ENCODE measurements at regions not wholly inside any gene's neighbourhood (a gene's known extent, or its start where the extent isn't known, plus 50 kb on each side); places are given as distances from the start of the nearest gene placed in this dataset.

DNA sequence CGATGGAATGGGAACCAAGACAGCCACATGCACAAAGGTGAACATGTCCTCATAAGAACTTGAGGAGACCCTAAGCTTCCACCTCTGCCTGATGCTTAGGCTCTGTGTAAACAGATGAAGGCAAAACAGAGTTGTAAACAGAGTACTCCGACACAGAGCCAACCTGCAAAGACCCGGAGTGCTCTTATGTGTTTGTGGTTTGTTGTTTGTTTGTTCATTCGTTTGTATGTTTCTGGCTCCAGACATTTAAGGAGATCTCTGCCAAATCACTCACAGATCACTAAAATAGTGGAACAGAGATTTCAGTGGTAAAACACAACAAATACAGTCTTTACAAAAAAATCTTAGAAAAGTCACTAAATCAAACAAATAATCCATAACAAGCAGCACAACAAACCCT, 294.9 kb downstream of the EIPR1 start:
- Mint-ChIP-seq H3K27me3 (ENCODE audit: low read depth) (peaks cover 19% of the 10 kb centered on the region), H3K9me3 (peaks cover 15% of the 10 kb centered on the region), H3K36me3 (no peaks in the 10 kb centered on the region), H3K4me3 (no peak overlapping the region), H3K4me1 (no peaks in the 10 kb centered on the region), H3K27ac (no peak overlapping the region)
- TF ChIP-seq, protein P1, sequence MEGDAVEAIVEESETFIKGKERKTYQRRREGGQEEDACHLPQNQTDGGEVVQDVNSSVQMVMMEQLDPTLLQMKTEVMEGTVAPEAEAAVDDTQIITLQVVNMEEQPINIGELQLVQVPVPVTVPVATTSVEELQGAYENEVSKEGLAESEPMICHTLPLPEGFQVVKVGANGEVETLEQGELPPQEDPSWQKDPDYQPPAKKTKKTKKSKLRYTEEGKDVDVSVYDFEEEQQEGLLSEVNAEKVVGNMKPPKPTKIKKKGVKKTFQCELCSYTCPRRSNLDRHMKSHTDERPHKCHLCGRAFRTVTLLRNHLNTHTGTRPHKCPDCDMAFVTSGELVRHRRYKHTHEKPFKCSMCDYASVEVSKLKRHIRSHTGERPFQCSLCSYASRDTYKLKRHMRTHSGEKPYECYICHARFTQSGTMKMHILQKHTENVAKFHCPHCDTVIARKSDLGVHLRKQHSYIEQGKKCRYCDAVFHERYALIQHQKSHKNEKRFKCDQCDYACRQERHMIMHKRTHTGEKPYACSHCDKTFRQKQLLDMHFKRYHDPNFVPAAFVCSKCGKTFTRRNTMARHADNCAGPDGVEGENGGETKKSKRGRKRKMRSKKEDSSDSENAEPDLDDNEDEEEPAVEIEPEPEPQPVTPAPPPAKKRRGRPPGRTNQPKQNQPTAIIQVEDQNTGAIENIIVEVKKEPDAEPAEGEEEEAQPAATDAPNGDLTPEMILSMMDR (IDR thresholded peaks at IDR 0.05; ENCODE audit: unreplicated experiment), result no peak
- no peak for DNase-seq (ENCODE audit: low spot score in 2 of 2, unreplicated experiment in 2 of 2)

DNA sequence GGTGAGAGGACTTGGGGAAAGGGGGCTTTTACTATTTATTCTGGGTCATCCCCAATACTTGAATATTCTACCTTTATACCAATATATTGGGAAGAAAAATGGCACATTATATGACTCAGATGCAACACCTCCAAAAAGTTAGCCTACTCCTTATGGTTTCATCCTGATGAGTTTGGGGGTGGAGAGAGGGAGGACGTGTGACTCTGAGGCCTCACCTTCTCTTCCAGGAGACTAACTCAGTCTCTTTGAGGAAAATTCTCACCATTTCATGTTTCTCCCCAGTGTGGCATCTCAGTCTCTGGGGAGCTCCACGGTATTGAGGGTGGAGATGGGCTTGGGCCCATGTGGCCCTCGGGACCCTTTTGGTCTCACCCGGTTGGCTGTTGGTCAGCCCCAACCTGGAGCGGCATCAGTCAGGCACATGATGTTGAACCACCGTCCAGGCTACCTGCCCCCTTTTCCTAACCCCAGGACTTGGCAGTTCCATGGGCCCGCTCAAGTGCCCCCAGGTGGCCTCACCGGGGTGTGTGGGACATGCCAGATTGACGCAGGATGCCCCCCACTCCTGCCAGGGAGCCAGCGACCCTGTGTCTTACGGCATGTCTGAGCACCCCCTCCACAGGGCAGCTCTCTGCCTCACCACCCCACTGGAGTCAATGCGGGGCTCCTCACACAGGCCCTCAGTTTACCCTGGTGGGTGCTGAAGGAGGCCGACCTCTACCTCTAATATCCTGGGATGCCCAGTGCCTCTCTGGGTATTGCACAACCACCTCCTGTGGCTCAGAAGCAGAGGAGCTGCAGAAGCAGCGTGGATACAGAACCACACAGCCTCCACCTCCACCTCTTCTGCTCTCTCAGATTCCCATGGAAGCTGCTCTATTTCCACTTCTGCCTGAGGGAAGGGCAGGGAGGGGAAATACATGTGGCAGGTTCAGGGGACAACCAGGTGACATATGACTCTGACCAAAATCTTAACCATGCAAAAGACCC, 297.4 kb downstream of the EIPR1 start:
- Mint-ChIP-seq H3K4me1 (no peaks in the 10 kb centered on the region), H3K4me3 (no peak overlapping the region), H3K27ac (no peak overlapping the region), H3K27me3 (ENCODE audit: low read depth) (peaks cover 19% of the 10 kb centered on the region), H3K36me3 (no peaks in the 10 kb centered on the region), H3K9me3 (peaks cover 10% of the 10 kb centered on the region)
- DNase-seq (ENCODE audit: low spot score in 2 of 2, unreplicated experiment in 2 of 2), result no peak
- TF ChIP-seq, protein P1 (IDR thresholded peaks at IDR 0.05; ENCODE audit: unreplicated experiment), result no peak

DNA sequence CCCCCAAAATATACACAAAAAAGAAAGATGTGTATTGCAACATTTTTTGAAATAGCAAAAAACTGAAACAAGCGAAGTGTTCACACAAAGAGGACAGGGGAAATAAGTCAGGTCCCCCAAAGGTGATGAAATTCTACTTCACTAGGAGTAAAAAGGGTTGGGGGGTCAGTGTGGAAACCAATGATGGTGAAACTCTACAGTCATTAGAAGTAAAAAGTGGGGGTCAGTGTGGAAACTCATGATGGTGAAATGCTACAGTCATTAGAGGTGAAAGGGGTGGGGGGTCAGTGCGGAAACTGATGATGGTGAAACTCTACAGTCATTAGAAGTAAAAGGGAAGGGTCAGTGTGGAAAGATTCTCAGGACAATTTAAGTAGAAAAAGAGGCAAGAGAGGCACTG, 298.2 kb downstream of the EIPR1 start:
- Mint-ChIP-seq H3K36me3 (no peaks in the 10 kb centered on the region), H3K4me3 (no peak overlapping the region), H3K9me3 (peaks cover 8% of the 10 kb centered on the region), H3K27ac (no peak overlapping the region), H3K27me3 (ENCODE audit: low read depth) (peaks cover 19% of the 10 kb centered on the region), H3K4me1 (no peaks in the 10 kb centered on the region)
- TF ChIP-seq, protein P1 (IDR thresholded peaks at IDR 0.05; ENCODE audit: unreplicated experiment), result no peak
- DNase-seq (ENCODE audit: low spot score in 2 of 2, unreplicated experiment in 2 of 2), result no peak

DNA sequence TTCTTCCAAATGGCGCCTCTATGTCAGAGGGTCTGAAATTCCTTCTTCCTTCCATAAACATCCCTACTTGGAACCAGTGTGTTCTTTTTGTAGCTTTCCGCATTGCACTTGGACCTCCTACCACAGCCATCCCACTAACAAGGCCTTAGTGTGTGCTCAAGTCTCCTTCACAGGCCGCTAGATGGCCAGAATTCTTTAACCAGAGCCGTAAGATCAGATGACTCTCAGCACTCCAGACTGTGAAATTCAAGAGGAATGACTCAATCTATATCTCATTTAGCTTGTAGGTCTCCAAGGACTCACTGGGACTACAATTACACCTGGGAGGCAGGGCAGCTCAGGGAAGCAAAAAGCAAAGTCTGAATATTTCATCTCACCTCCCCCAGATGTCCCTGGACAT, 298.9 kb downstream of the EIPR1 start:
- Mint-ChIP-seq H3K4me1 (no peaks in the 10 kb centered on the region), H3K4me3 (no peak overlapping the region), H3K27me3 (ENCODE audit: low read depth) (peaks cover 19% of the 10 kb centered on the region), H3K9me3 (peaks cover 5% of the 10 kb centered on the region), H3K27ac (no peak overlapping the region), H3K36me3 (no peaks in the 10 kb centered on the region)
- TF ChIP-seq, protein P1 (IDR thresholded peaks at IDR 0.05; ENCODE audit: unreplicated experiment), result no peak
- DNase-seq (ENCODE audit: low spot score in 2 of 2, unreplicated experiment in 2 of 2), result no peak

DNA sequence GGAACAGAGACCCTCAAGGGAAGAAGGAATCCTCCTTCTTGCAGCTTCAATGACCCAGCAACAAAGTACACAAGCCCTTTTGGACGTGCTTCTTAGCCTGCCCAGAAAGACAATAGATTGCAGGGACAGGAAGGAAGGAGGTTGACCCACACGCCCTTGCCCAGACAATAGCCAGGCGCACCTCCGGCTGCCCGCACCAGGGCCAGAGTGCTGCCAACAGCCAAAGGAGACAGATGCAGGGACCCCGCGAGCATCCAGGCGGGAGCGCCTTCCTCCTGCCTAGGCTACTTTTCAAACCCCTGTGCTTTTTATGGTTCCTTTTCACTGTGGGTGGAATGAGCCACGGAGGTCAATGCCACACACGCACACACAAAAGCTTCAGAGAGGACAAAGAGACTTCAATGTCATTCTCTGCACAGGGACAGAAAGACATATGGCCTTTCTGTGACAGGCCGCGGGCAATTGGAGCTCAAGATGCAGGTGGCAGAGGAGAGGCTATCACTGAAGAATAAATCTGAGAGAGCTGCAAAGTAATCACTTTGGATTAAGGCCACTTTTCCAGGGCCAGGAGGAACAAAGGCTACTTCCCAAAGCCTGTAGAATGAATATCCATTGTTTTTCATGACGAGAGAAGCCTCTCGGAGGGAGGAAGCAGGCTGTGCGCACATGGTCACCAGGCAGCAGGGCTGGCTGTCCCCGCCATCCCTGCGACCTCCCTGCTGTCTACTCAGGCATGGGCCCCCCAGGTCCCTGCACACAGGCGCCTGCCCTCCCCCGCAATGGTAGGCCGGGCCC, 300.6 kb downstream of the EIPR1 start:
- H3K36me3 Mint-ChIP-seq, result no peaks in the 10 kb centered on the region
- H3K27me3 Mint-ChIP-seq (ENCODE audit: low read depth), result peaks cover 17% of the 10 kb centered on the region
- no peak for DNase-seq (ENCODE audit: low spot score in 2 of 2, unreplicated experiment in 2 of 2)
- H3K4me1 Mint-ChIP-seq, result no peaks in the 10 kb centered on the region
- H3K27ac Mint-ChIP-seq, result no peak overlapping the region
- no peak overlapping the region for H3K4me3 Mint-ChIP-seq
- TF ChIP-seq, protein P1 (IDR thresholded peaks at IDR 0.05; ENCODE audit: unreplicated experiment), result no peak
- no peaks in the 10 kb centered on the region for H3K9me3 Mint-ChIP-seq

All from mesothelial cell of epicardium (in vitro differentiated cells).